HEK293 (cell line): ENCODE measurements at regions not wholly inside any gene's neighbourhood (a gene's known extent, or its start where the extent isn't known, plus 50 kb on each side); places are given as distances from the start of the nearest gene placed in this dataset.

Experiments used
- ZBTB7A ChIP-seq: fragments of 450-650 bp; formaldehyde crosslinking; IDR thresholded peaks from 2 replicates; pipeline ENCODE4 v1.5.1; 2016; ENCODE audit warnings: low read depth, missing biosample characterization, missing genetic modification characterization
- ZNF239 ChIP-seq: fragments of 450-650 bp; formaldehyde crosslinking; IDR thresholded peaks from 2 replicates; pipeline ENCODE4 v1.5.1; 2016; ENCODE audit warnings: missing biosample characterization, missing genetic modification characterization
- ZSCAN16 ChIP-seq: fragments of 450-650 bp; formaldehyde crosslinking; IDR thresholded peaks from 2 replicates; pipeline ENCODE4 v1.5.1; 2016; ENCODE audit warnings: missing biosample characterization, missing genetic modification characterization
- TF ChIP-seq, protein P1 (sequence below): fragments of 450-650 bp; formaldehyde crosslinking; optimal IDR thresholded peaks from 2 replicates; pipeline ENCODE3; 2016; ENCODE audit warnings: missing biosample characterization, mild to moderate bottlenecking, missing genetic modification characterization
- TF ChIP-seq, protein P2 (sequence below): fragments of 450-650 bp; formaldehyde crosslinking; IDR thresholded peaks from 2 replicates; pipeline ENCODE4 v1.5.1; 2016; ENCODE audit warnings: missing biosample characterization, missing genetic modification characterization

DNA sequence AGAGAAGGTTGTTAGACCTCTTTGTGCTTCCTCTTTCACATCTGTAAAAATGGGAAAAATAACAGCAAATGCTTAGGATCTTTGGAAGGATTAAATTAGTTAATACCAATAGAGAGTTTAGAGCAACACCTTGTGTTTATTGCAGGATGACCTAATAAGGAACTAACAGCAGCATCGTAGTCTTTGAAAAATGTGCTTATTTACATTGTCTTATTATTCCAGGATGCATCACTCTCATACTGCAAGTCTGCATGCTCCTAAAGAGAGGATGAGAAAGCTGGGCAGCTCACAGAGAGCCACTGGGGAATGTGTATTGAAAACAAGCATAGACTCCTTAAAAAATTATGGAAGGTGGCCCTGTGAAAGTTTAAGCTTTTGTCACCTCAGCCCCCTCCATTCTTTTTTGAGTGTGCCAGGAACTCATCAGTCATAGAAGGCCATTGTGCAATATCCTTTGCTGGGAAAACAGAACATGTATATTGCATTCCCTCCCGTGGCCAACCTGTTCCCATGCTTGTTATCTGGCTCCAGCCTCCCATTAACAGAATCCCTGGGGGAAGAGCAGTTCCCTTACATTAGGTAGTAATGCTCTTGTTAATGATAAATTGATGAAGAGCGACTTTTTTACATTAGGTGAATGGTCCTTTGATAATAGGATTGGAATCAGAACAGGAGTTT is 180.7 kb downstream of the ZNF326 start:
- TF ChIP-seq, protein P1, sequence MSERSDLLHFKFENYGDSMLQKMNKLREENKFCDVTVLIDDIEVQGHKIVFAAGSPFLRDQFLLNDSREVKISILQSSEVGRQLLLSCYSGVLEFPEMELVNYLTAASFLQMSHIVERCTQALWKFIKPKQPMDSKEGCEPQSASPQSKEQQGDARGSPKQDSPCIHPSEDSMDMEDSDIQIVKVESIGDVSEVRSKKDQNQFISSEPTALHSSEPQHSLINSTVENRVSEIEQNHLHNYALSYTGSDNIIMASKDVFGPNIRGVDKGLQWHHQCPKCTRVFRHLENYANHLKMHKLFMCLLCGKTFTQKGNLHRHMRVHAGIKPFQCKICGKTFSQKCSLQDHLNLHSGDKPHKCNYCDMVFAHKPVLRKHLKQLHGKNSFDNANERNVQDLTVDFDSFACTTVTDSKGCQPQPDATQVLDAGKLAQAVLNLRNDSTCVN (tag by site-specific recombination) = no peak
- TF ChIP-seq, protein P2, sequence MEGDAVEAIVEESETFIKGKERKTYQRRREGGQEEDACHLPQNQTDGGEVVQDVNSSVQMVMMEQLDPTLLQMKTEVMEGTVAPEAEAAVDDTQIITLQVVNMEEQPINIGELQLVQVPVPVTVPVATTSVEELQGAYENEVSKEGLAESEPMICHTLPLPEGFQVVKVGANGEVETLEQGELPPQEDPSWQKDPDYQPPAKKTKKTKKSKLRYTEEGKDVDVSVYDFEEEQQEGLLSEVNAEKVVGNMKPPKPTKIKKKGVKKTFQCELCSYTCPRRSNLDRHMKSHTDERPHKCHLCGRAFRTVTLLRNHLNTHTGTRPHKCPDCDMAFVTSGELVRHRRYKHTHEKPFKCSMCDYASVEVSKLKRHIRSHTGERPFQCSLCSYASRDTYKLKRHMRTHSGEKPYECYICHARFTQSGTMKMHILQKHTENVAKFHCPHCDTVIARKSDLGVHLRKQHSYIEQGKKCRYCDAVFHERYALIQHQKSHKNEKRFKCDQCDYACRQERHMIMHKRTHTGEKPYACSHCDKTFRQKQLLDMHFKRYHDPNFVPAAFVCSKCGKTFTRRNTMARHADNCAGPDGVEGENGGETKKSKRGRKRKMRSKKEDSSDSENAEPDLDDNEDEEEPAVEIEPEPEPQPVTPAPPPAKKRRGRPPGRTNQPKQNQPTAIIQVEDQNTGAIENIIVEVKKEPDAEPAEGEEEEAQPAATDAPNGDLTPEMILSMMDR (tag by site-specific recombination) = no peak
- TF ChIP-seq ZBTB7A (tag by site-specific recombination) (no peak), ZNF239 (no peak), ZSCAN16 (tag by site-specific recombination) (no peak)
